GM21423 (cell line): ENCODE measurements at regions not wholly inside any gene's neighbourhood (a gene's known extent, or its start where the extent isn't known, plus 50 kb on each side); places are given as distances from the start of the nearest gene placed in this dataset.
"Not testable (repeated sequence)": the region's sequence is repeated elsewhere in the genome, so short reads cannot be mapped to it uniquely, and the experiment has no call there.

Experiments used
- ATAC-seq: cut with Tn5 transposase; IDR thresholded peaks from one replicate; pipeline ENCODE4 v1.9.1; 2021; ENCODE audit warnings: mild to moderate bottlenecking, moderate library complexity; ENCODE audit not compliant: unreplicated experiment

DNA sequence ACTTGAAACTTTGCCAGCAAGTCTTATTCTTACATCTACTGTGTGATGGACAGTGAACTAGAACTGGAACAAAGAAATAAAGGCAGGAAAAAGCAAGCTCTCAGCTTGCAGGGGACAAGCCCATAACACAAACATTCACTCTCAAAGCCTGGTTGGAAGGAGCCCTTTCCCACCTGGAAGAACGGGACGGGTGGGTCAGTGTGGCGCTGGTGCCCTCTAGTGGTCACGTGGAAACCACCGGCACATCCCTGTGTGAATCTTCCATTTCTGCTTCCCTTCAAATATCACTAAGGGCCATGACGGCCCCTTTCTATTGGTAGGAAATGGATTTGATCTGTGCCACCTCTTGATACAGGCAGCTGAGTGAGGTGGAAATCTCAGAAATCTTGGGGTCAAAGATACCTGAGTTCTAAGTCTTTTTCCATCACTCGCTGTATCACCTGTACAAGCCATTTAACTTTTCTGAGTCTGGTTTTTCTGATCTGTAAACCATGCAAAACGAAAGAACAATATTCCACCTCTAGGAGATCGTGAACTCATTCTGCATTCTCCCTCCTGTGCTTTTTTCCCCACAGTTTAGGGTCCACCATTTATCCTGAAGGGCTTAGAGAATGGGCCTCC, 211.6 kb downstream of the MSX2 start:
- ATAC-seq: peak; percentile 59

DNA sequence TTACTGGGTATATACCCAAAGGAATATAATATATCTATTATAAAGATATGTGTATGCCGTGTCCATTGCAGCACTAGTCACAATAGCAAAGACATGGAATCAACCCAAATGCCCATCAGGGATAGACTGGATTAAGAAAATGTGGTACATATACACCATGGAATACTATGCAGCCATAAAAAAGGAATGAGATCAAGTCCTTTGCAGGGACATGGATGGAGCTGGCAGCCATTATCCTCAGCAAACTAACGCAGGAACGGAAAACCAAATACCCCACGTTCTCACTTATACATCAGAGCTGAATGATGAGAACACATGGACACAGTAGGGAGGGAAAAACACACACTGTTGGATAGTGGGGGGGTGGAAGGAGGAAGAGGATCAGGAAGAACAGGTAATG, 206.7 kb downstream of the MSX2 start:
- ATAC-seq: not testable (repeated sequence)

- no peak for ATAC-seq
Observed at GRCh38 chr5:174925586-174925985, 201.2 kb downstream of the MSX2 start.

DNA sequence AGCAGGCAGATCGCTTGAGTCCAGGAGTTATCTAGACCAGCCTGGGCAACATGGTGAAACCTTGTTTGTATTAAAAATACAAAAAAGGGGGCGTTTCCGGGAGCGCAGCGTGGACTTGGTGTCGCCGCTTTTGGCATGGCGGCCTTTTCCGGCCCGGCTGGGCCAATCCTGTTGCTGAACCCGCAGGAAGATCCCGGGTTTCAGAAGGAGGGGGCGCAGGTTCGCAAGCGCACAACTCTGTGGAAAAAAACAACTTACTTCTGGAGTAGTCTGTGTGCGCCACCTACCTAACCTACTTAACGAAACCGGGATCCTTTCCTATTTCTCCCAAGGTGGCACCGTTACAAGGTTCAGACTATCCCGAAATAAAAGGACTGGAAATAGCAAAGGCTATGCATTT, 198.6 kb downstream of the MSX2 start:
- ATAC-seq: no peak

DNA sequence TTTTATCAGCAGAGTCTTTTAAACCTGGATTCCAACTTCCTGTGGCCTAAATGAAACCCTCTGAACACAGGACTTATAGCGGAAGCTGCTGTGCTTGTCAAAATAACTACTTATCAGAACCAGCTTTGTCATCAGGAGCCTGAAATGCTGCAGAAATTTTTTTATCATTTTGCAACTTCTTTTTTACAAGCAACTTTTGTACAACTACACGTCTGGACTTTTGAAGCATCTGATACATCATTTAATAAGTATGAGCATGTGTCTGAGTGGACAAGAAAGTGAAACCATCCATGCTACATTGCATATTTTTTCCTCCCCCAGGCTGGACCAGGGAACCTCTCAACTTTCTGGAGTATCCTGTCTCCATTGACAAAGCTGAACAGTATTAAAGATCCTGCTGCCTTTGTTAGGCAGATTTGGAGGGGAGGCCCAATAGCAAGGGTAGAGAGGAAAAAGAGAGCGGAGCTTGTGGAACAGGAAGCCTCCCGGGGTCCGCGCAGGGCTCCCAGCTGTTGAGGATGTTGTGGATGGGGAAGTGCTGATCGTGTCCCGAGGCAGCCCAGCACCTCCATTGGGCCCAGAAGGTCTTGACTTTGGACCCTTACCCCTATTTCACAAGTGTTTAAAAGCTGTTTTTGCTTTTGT, 196.6 kb downstream of the MSX2 start:
- ATAC-seq: no peak

- ATAC-seq: no peak
Observed at GRCh38 chr5:174919351-174919750, 195.0 kb downstream of the MSX2 start.

GRCh38 chr5:174918655-174919054, 194.3 kb downstream of the MSX2 start:
- ATAC-seq: no peak

DNA sequence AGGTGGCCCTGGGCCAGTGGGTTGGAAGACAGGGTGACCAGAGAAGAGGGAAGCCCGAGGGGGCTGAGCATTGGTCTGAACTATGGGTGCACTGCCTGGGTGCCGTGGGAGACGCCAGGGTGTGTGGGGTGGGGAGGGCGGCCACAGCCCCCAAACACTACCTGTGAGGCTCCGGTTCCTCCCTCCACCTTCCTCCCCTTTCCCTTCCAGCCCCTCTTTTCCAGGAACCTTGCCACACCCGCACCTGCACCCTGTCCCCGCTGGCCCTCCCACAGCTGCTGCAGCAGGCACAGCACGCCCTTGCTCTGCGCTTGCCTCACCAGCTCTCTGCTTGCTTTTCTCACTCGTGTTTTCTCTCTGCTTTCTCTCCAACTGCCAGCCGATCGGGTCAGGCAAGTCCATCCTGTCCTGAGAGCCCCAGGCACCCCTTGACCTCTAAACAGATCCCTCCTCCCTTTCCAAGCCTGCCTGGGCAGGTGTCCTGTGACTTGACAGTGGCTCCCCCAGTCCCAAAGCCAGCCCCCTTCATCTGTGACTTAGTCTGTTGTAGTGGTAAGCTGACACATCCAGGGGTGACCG, 193.7 kb downstream of the MSX2 start:
- no peak for ATAC-seq

DNA sequence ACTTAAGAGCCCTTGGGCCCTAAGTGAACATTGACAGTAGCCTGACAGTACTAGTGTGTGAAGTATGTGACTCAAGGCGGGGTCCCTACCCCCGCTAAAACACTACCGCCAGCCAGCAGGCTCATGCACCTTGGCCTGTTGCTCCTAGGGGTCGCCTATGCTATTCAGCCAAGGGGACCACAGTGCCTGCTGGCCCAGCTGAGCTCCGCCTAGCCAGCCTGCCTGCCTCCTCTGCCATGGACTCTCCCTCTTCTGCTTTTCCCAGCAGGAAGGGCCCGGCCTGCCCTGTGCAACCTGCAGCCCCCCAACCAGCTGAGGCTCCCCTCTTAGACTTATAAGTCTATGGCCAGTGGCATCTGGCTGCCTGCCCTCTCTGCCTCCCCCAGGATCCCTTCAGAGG, 193.1 kb downstream of the MSX2 start:
- not testable (repeated sequence) for ATAC-seq

- not testable (repeated sequence) for ATAC-seq
Observed at GRCh38 chr5:174916924-174917323, 192.5 kb downstream of the MSX2 start.

DNA sequence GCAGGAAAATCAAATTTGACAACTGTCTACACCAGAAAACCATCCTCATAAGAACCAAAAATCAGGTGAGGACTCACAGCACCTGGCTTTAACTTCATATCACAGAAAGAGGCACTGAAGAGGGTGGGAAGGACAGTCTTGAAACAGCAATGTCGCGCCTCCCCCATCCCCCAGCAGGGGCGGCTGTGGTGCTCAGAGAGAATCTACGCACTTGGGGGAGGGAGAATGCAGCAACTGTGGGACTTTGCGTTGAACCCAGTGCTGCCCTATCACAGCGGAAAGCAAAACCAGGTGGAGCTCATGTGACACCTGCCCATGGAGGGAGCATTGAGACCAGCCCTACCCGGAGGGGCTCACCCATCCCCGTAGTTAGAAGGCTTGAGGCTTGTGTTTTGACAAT, 191.8 kb downstream of the MSX2 start:
- no peak for ATAC-seq

GRCh38 chr5:174911118-174911517, 186.7 kb downstream of the MSX2 start:
- ATAC-seq: no peak

GRCh38 chr5:174910245-174910737, 185.9 kb downstream of the MSX2 start:
- ATAC-seq: peak; percentile 98

DNA sequence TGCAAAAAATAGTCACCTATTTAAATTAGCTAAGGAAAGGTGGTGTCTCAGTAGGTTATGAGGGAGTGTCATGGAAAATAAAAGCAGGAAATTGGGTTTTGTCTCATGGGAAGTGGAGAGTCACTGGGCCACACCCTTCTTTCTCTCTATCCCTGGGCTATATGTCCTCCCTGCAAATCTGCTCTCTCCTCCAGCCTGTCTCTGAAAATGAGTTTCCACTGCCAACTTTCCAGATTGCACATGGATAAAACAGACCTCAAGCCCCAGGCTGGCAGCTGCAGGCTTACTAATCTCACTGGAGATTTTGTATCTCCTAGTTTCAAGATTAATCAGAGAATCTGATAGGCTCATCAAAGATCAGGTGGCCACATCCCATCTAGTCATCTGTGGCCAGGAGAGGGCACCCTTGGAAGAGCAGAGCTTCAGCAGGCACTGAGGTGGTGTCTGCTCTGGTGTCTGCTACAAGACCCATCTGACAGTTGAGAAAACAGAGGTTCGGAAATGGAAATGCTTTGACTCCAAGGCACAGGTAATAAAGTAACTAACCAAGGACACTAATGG, 178.9 kb downstream of the MSX2 start:
- no peak for ATAC-seq

DNA sequence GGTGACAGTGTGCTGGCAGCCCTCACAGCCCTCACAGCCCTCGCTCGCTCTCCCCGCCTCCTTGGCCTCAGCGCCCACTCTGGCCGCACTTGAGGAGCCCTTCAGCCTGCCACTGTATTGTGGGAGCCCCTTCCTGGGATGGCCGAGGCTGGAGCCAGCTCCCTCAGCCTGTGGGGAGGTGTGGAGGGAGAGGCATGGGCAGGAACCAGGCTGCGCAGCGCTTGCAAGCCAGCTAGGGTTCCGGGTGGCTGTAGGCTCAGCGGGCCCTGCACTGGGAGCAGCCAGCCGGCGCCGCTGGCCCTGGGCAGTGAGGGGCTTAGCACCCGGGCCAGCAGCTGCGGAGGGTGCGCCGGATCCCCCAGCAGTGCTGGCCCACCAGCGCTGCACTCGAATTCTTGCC, 177.0 kb downstream of the MSX2 start:
- no peak for ATAC-seq

DNA sequence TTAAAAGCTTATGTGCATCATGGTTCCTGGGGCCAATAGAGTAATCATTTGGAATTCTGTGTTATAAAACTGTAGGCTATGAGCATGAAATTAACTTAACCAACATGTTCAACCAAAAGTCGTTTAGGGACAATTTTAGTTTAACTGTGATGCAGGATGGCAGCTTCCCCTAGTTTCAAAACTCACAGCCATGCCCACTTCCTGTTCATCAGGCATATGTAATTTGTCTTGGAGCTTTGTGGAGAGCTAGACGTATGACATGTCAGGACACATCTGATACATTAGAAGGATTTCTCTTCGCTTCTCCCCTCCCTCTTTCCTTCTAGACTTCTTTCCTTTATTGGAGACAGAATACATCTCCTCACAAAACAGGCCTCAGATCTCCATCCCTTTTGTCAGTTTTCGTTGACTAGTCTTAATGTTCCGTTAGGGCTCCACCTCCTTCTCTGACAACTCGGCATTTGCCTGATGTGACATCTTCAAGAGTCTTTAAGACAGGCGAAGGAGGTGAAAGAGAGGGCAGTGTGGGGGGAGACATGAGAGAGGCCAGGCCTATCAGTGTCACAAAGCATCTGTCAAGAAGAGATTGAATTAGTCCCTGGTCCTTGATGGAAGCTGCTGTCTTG, 176.0 kb downstream of the MSX2 start:
- ATAC-seq: no peak

DNA sequence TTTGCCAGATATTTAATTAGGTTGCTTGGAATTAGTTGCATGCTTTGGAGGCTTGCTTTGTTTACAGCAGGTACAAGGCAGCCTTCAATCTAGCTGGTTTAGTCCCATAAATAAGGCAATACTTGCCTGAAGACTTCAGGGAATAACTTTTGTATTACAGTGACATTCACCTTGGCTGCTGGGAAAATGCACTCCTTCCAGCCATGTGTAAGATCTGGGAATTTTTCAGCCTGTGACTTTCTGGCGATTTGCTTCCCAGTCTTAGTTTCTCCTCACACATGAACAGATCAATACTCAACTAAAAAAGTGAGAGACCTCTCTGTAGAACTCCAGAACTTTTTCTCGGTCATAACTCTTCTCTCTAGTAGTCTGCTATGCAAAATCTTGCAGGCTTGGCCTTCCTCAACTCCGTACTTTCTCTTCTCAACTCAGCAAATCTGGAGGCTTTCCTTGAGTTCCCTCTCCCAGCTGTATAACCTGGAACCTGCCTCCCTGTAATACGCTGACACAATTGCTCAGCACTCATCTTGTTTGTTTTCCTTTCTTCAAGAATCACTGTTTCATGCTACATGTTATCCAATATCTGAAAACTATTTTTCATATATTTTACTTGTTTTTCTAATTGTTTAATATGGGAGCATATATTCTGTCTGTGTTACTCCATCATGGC, 173.0 kb downstream of the MSX2 start:
- no peak for ATAC-seq

GRCh38 chr5:174895360-174895759, 171.0 kb downstream of the MSX2 start:
- no peak for ATAC-seq

DNA sequence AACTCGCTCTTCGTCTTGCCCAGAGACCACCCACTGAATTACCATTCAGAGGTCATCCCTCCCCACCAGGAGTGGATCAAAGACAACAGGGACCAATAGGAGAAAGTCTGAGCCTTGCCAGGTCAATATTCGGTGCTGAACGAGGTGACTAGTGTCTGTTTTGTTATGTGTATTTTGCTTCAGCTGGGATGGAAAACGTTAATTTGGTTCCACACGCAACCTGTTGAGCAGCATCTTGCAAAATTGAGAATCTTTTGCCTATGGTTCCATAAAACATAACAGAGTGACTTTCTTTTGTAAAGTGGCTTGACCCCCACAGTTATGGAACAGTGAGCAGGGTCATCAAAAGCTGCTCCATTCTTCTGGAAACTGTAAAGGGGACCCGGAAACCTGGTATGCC, 168.4 kb downstream of the MSX2 start:
- no peak for ATAC-seq

DNA sequence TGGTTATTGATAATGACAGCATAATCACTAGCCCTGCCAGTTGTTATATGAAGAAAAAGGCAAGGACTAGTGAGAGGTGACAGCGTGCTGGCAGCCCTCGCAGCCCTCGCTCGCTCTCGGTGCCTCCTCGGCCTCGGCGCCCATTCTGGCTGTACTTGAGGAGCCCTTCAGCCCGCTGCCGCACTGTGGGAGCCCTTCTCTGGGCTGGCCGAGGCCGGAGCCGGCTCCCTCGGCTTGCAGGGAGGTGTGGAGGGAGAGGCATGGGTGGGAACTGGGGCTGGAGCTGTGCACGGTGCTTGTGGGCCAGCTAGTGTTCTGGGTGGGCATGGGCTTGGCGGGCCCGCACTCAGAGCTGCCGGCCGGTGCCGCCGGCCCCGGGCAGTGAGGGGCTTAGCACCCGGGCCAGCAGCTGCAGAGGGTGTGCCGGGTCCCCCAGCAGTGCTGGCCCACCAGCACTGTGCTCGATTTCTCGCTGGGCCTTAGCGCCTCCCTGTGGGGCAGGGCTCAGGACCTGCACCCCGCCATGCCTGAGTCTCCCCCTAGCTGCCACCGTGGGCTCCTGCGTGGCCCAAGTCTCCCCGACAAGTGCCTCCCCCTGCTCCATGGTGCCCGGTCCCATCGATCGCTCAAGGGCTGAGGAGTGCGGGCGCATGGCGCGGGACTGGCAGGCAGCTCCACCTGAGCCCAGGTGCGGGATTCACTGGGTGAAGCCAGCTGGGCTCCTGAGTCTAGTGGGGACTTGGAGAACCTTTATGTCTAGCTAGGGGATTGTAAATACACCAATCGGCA, 156.2 kb downstream of the MSX2 start:
- ATAC-seq: not testable (repeated sequence)
